ENCODE measurements at regions not wholly inside any gene's neighbourhood (a gene's known extent, or its start where the extent isn't known, plus 50 kb on each side); places are given as distances from the start of the nearest gene placed in this dataset.

DNA sequence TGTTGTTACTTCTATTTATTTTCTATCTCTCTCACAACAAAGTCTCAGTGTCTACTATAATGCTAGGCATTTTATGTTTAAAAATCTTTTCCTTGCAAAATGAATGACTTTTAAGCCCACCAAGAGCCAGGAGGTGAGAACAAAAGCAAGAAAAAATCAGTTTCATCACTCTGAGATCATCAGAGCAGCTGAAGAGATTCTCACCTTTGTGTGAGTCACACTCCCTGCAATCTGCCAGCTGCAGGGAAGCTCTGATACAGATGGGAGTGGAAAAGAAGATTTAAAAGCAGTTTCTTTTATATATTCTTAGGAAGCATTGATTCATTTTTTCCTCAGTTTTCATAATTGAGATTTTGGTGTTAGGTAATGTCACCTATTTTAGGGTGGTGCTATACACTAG, 107.6 kb downstream of the LHX9 start:
- TF ChIP-seq CTCF (conservative IDR thresholded peaks at IDR 0.05; ENCODE audit: low read length) (no peak), EZH2phosphoT487 (IDR thresholded peaks at IDR 0.05; ENCODE audit: borderline replicate concordance) (no peak)
